ENCODE measurements at regions not wholly inside any gene's neighbourhood (a gene's known extent, or its start where the extent isn't known, plus 50 kb on each side); places are given as distances from the start of the nearest gene placed in this dataset.

DNA sequence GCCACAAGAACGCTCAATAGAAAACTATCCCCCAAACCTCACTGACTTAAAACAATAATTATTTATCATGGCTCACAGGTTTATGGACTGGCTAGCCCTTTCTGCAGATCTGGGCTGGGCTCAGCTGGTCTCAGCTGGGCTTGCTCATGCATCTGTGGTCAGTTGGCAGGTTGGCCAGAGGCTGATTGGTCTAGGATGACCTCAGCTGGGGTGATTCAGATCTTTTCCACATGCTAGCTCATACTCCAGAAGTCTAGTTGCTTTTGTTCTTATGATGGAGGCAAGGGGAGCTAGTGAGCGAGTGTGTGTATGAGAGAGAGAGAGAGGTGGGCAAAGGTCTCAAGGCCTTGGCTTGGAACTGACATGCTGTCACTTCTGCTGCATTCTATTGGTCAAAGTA lies 181.2 kb upstream of the NRXN3 start:
- TF ChIP-seq POLR2A (IDR thresholded peaks at IDR 0.05; ENCODE audit: low read depth, low read length) (no peak), POLR2AphosphoS5 (IDR thresholded peaks at IDR 0.05; ENCODE audit: low read depth, low read length) (no peak), TAF1 (IDR thresholded peaks at IDR 0.05; ENCODE audit: borderline replicate concordance, low read depth, low read length) (no peak)
